ENCODE measurements at regions not wholly inside any gene's neighbourhood (a gene's known extent, or its start where the extent isn't known, plus 50 kb on each side); places are given as distances from the start of the nearest gene placed in this dataset.

- no peak for DNase-seq (ENCODE audit: low read depth)
- TF ChIP-seq CTCF (IDR thresholded peaks at IDR 0.05; ENCODE audit: insufficient read depth, low read length), result no peak
- H3K4me3 ChIP-seq (ENCODE audit: low read depth, low read length), result no peak overlapping the region
Observed at GRCh38 chr10:2633630-2634029, 433.7 kb upstream of the PFKP start.

GRCh38 chr10:2631557-2632205 is 435.7 kb upstream of the PFKP start:
- no peak for DNase-seq (ENCODE audit: low read depth)
- no peak overlapping the region for H3K4me3 ChIP-seq (ENCODE audit: low read depth, low read length)
- TF ChIP-seq CTCF (IDR thresholded peaks at IDR 0.05; ENCODE audit: insufficient read depth, low read length), result no peak

GRCh38 chr10:2628705-2629104 is 438.6 kb upstream of the PFKP start:
- no peak for TF ChIP-seq CTCF (IDR thresholded peaks at IDR 0.05; ENCODE audit: insufficient read depth, low read length)
- DNase-seq (ENCODE audit: low read depth), result no peak
- no peak overlapping the region for H3K4me3 ChIP-seq (ENCODE audit: low read depth, low read length)

- H3K4me3 ChIP-seq (ENCODE audit: low read depth, low read length), result no peak overlapping the region
- TF ChIP-seq CTCF (IDR thresholded peaks at IDR 0.05; ENCODE audit: insufficient read depth, low read length), result no peak
- no peak for DNase-seq (ENCODE audit: low read depth)
Observed at GRCh38 chr10:2627969-2628368, 439.4 kb upstream of the PFKP start.

- DNase-seq (ENCODE audit: low read depth), result no peak
- no peak for TF ChIP-seq CTCF (IDR thresholded peaks at IDR 0.05; ENCODE audit: insufficient read depth, low read length)
- H3K4me3 ChIP-seq (ENCODE audit: low read depth, low read length), result no peak overlapping the region
Observed at GRCh38 chr10:2625094-2625493, 442.3 kb upstream of the PFKP start.

- TF ChIP-seq CTCF (IDR thresholded peaks at IDR 0.05; ENCODE audit: insufficient read depth, low read length), result no peak
- H3K4me3 ChIP-seq (ENCODE audit: low read depth, low read length), result no peak overlapping the region
- DNase-seq (ENCODE audit: low read depth), result no peak
Observed at GRCh38 chr10:2623675-2624274, 443.6 kb upstream of the PFKP start.
